GM12874 (cell line): ENCODE measurements at regions not wholly inside any gene's neighbourhood (a gene's known extent, or its start where the extent isn't known, plus 50 kb on each side); places are given as distances from the start of the nearest gene placed in this dataset.

Experiments
- TF ChIP-seq, protein P1 (sequence below): IDR thresholded peaks from 2 replicates; pipeline ENCODE4 v1.5.1; 2011; ENCODE audit warnings: low read depth, mild to moderate bottlenecking, control low read depth, low read length, moderate library complexity; ENCODE audit not compliant: insufficient read depth

DNA sequence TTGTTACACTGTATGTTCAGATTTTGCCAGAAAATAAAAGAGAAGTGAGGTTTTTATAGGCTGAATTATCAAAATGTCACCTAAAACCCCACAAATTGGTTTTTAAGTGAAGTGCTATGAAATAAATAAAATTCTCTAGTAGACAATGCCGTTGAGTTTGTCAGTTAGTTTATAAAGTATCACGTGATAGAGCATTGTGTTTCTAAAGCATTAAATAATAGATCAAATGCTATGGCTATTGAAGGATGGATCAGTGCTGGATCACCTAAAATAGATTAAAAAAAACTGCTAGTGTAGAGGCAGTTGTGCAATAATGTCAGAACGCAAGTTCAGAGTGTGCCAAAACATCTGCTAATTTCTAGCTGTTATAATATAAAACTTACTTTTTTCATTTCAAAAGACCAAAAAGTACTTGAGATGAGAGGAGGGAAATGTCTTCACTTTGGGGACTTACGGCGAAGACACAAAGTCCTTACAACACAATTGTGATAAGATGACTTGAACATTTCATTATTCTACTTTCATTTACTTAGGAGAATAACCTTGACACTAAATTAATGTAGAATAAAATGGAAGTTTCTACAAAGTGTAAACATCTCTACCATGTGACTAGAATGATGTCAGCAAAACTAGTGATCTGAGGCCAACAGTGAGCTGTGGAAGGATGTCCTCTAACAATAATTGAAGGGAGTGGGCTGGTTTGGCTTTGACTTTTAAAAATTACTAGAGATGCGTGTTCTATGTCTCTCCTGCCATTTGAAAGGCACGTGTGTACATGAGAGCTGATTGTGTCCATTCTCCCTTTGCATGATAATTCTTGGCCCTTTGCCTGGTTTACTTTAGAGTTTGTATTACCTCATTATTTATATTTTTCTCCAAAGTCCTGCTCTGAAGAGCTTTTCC is 154.4 kb upstream of the PDE3A start:
- TF ChIP-seq, protein P1, sequence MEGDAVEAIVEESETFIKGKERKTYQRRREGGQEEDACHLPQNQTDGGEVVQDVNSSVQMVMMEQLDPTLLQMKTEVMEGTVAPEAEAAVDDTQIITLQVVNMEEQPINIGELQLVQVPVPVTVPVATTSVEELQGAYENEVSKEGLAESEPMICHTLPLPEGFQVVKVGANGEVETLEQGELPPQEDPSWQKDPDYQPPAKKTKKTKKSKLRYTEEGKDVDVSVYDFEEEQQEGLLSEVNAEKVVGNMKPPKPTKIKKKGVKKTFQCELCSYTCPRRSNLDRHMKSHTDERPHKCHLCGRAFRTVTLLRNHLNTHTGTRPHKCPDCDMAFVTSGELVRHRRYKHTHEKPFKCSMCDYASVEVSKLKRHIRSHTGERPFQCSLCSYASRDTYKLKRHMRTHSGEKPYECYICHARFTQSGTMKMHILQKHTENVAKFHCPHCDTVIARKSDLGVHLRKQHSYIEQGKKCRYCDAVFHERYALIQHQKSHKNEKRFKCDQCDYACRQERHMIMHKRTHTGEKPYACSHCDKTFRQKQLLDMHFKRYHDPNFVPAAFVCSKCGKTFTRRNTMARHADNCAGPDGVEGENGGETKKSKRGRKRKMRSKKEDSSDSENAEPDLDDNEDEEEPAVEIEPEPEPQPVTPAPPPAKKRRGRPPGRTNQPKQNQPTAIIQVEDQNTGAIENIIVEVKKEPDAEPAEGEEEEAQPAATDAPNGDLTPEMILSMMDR: no peak

DNA sequence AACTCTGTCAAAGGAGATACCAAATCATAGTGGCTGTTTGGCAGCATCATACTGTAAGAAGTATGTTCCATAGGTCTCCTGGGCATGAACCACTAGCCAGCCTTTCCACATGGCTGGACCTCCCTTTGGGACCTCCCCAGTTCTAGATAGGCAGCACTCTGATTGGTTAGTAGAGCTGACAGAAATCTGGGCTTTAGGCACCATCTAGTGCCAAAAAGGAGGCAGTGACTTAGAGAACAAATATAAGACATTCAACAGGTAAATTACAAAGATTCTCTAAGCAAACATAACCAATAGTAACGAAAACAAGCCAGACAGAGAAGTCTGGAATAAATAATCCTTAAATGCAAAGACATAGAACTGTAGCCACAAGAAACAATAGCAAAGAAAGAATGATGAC is 148.0 kb upstream of the PDE3A start:
- TF ChIP-seq, protein P1: no peak

DNA sequence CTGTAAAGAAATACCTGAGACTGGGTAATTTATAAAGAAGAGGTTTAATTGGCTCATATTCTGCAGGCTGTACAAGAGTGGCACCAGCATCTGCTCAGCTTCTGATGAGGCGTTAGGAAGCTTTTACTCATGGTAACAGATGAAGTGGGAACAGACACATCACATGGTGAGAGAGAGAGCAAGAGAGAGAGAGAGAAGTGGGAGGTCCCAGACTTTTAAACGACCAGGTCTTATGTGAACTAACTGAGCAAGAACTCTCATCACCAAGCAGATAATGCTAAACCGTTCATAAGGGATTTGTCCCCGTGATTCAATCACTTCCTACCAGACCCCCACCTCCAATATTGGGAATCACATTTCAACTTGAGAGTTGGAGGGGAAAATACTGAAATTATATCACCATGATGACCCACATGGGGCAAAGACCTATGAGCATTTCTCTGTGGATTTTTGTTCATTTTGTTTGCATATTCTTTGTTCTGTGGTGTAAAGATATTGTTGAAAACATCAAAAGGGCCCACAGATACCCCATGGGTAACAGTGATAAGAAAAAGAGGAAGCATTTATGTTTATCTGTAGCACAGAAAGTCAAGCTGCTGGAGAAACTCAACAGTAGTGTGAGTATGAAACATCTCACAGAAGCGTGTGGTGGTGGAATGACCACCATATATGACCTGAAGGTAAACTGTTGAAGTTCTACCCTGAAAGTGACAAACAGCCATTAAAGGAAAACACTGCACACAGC is 135.2 kb upstream of the PDE3A start:
- TF ChIP-seq, protein P1: no peak

DNA sequence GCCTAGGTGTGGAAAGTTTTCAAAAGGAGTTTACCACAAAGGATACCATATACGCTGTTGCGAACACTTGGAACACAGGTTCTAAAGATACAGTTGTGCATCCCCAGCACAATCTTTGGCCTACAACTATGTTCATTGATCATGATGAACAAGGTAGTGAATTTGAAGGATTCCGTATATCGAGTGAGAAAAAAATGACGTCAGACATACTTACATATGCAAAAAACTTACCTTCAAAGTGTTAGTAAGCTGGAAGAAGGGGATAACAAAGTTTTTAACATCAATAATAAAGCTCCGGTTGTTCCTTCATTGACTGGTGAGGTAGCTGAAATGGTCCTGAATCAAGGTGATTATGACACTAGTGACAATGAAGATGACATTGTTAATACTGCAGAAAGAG is 133.9 kb upstream of the PDE3A start:
- TF ChIP-seq, protein P1: no peak

DNA sequence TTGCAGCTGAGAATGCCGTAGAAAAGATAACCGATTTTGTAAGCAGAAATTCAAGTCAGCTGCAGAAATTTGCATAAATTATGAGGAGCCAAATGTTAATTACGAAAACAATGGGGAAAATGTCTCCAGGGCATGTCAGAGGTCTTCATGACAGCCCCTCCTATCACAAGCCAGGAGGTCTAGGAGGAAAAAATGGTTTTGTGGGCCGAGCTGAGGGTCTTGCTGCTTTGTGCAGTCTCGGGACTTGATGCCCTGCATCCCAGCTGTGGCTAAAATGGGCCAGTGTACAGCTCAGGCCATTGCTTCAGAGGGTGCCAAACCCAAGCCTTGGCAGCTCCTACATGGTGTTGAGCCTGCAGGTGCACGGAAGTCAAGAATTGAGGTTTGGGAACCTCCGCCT is 131.2 kb upstream of the PDE3A start:
- TF ChIP-seq, protein P1: no peak

DNA sequence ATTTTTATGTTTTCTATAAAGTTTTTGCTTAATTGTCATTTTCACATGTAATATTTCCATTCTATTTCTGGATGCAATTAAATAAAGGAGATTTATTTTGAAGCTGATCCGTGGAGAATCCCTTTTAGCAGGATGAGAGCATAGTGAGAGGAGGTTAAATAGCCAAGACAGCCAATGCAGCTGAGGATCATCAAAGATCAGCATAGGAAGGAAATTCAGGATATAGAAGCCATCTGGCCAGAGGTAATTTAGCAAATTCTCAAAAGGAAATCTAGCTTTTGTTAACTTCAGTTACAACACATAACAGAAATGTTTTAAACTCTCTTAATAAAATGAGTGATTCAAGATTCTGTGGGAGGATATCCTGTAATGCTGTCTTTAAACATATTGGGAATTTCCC is 122.8 kb upstream of the PDE3A start:
- TF ChIP-seq, protein P1: no peak

DNA sequence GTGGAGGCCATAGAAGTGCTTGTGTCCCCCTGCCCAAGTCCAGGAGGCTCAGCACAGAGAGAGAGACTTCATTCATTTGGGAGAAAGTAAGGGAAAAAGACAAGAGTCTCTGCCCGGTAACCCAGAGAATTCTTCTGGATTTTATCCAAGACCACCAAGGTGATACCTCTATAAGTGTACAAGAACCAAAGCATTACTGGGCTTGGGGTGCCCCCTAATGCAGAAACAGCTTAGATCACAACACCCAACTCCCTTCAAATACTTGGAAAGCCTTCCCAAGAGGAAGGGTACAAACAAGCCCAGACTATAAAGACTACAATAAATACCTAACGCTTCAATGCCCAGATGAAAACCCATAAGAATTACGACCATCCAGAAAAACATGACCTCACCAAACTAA is 119.7 kb upstream of the PDE3A start:
- TF ChIP-seq, protein P1: no peak
